Loucy (cell line): ENCODE measurements at regions not wholly inside any gene's neighbourhood (a gene's known extent, or its start where the extent isn't known, plus 50 kb on each side); places are given as distances from the start of the nearest gene placed in this dataset.

Experiments used
- H2AFZ ChIP-seq: fragments of 200-600 bp; sonication (generic); 2 replicates; pipeline ENCODE4 v1.6.0; 2016; ENCODE audit warnings: antibody characterized with exemption, mild to moderate bottlenecking, low read length, moderate library complexity
- H3F3A ChIP-seq: fragments of 200-600 bp; 2 replicates; pipeline ENCODE4 v1.6.0; 2016; ENCODE audit warnings: antibody characterized with exemption, low read depth, mild to moderate bottlenecking
- H3K27me3 ChIP-seq: fragments of 200-600 bp; sonication (generic); 2 replicates; pipeline ENCODE4 v1.6.1; 2014; ENCODE audit warnings: low read length, mild to moderate bottlenecking; ENCODE audit not compliant: insufficient read depth, poor library complexity, severe bottlenecking
- H3K36me3 ChIP-seq: fragments of 200-600 bp; sonication (generic); 2 replicates; pipeline ENCODE4 v1.6.1; 2016; ENCODE audit warnings: low read length; ENCODE audit not compliant: insufficient read depth
- H3K4me1 ChIP-seq: fragments of 200-600 bp; sonication (generic); 2 replicates; pipeline ENCODE4 v1.5.1; 2014; ENCODE audit warnings: low read length, mild to moderate bottlenecking; ENCODE audit not compliant: insufficient read depth, poor library complexity, severe bottlenecking
- H3K4me2 ChIP-seq: fragments of 200-600 bp; sonication (generic); 2 replicates; pipeline ENCODE4 v1.6.0; 2014; ENCODE audit warnings: antibody characterized with exemption, low read length, low read depth, mild to moderate bottlenecking; ENCODE audit not compliant: poor library complexity, severe bottlenecking
- H3K4me3 ChIP-seq: fragments of 200-600 bp; sonication (generic); 2 replicates; pipeline ENCODE4 v1.5.1; 2014; ENCODE audit warnings: low read length, mild to moderate bottlenecking, mixed read lengths; ENCODE audit not compliant: poor library complexity, severe bottlenecking
- H3K79me2 ChIP-seq: fragments of 200-600 bp; sonication (generic); 2 replicates; pipeline ENCODE4 v1.6.1; 2014; ENCODE audit warnings: low read length; ENCODE audit not compliant: insufficient read depth
- H3K9ac ChIP-seq: fragments of 200-600 bp; sonication (generic); 2 replicates; pipeline ENCODE4 v1.6.0; 2014; ENCODE audit warnings: mild to moderate bottlenecking, low read depth, low read length, moderate library complexity; ENCODE audit not compliant: poor library complexity, severe bottlenecking
- H3K9me2 ChIP-seq: fragments of 200-600 bp; sonication (generic); replicated peaks from 2 replicates; pipeline ENCODE4 v1.6.1; 2016; ENCODE audit warnings: low read depth, low read length, mixed read lengths
- H3K9me3 ChIP-seq: fragments of 200-600 bp; sonication (generic); 2 replicates; pipeline ENCODE4 v1.6.1; 2014; ENCODE audit warnings: mild to moderate bottlenecking, antibody characterized with exemption, low read length, low read depth; ENCODE audit not compliant: insufficient read depth
- H4K20me1 ChIP-seq: fragments of 200-600 bp; sonication (generic); 2 replicates; pipeline ENCODE4 v1.6.0; 2014; ENCODE audit warnings: antibody characterized with exemption, low read length, mild to moderate bottlenecking; ENCODE audit not compliant: insufficient read depth, poor library complexity, severe bottlenecking
- EZH2phosphoT487 ChIP-seq: fragments of 200-600 bp; IDR thresholded peaks from 2 replicates; pipeline ENCODE4 v1.6.1; 2018; ENCODE audit warnings: antibody characterized with exemption, mild to moderate bottlenecking, moderate library complexity, borderline replicate concordance
- TF ChIP-seq, protein P1 (sequence below): fragments of 200-600 bp; sonication (generic); conservative IDR thresholded peaks from 2 replicates; pipeline ENCODE4 v1.5.1; 2014; ENCODE audit warnings: mild to moderate bottlenecking, antibody characterized with exemption, low read length

DNA sequence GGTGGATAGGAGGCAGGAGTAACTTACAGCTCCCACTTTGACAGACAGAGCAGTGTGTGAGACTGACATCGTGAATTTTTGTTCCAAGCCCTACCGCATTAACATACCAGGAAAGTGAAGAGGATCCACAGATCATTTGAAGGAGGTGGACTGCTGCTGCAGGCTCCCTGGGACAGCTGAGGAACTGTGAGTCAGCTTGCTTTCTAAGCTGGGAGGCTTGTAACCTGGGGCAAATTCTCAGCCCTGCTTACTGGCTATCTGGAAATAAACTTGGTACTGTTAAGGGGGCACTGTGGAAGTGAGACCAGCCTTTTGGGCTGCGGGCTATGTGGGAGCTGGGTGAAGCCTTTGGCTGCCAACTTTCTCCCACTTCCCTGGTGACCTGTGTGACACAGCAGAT, 1202.5 kb downstream of the DNAJB9 start:
- no peaks in the 10 kb centered on the region for H3K36me3 ChIP-seq
- H3K9me2 ChIP-seq, result no peaks in the 10 kb centered on the region
- H3K4me3 ChIP-seq, result no peak overlapping the region
- no peaks in the 10 kb centered on the region for H3F3A ChIP-seq
- no peak overlapping the region for H3K9ac ChIP-seq
- H3K4me1 ChIP-seq, result no peaks in the 10 kb centered on the region
- TF ChIP-seq EZH2phosphoT487, result no peak
- H3K79me2 ChIP-seq, result no peaks in the 10 kb centered on the region
- H3K9me3 ChIP-seq, result no peaks in the 10 kb centered on the region
- no peaks in the 10 kb centered on the region for H4K20me1 ChIP-seq
- no peak overlapping the region for H2AFZ ChIP-seq
- H3K4me2 ChIP-seq, result no peak overlapping the region
- no peaks in the 10 kb centered on the region for H3K27me3 ChIP-seq

DNA sequence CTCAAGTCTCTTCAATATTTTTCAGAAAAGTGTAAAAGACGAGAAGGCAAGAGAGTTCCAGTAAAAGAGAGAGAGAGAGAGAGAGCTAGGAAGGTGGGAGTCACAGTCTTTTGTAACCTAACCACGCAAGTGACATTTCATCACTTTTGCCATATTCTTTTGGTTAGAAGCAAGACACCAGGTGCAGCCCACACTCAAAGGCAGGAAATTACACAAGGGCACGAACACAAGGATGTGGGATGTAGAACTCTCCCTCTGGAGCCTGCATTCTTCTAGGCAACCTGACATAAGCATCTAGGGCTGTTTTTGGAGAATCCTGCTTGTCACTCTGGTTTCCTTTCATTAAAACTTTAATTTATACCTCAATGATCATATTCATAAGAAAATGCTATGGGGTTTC, 1213.1 kb downstream of the DNAJB9 start:
- H3K36me3 ChIP-seq, result no peaks in the 10 kb centered on the region
- H3K9me2 ChIP-seq, result no peaks in the 10 kb centered on the region
- no peaks in the 10 kb centered on the region for H4K20me1 ChIP-seq
- no peak overlapping the region for H3K4me3 ChIP-seq
- H3K27me3 ChIP-seq, result no peaks in the 10 kb centered on the region
- no peaks in the 10 kb centered on the region for H3K4me1 ChIP-seq
- no peaks in the 10 kb centered on the region for H3K9me3 ChIP-seq
- H3K4me2 ChIP-seq, result no peak overlapping the region
- H3K9ac ChIP-seq, result no peak overlapping the region
- H2AFZ ChIP-seq, result no peak overlapping the region
- H3K79me2 ChIP-seq, result no peaks in the 10 kb centered on the region
- H3F3A ChIP-seq, result no peaks in the 10 kb centered on the region
- TF ChIP-seq, protein P1, sequence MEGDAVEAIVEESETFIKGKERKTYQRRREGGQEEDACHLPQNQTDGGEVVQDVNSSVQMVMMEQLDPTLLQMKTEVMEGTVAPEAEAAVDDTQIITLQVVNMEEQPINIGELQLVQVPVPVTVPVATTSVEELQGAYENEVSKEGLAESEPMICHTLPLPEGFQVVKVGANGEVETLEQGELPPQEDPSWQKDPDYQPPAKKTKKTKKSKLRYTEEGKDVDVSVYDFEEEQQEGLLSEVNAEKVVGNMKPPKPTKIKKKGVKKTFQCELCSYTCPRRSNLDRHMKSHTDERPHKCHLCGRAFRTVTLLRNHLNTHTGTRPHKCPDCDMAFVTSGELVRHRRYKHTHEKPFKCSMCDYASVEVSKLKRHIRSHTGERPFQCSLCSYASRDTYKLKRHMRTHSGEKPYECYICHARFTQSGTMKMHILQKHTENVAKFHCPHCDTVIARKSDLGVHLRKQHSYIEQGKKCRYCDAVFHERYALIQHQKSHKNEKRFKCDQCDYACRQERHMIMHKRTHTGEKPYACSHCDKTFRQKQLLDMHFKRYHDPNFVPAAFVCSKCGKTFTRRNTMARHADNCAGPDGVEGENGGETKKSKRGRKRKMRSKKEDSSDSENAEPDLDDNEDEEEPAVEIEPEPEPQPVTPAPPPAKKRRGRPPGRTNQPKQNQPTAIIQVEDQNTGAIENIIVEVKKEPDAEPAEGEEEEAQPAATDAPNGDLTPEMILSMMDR, result no peak
- TF ChIP-seq EZH2phosphoT487, result no peak

DNA sequence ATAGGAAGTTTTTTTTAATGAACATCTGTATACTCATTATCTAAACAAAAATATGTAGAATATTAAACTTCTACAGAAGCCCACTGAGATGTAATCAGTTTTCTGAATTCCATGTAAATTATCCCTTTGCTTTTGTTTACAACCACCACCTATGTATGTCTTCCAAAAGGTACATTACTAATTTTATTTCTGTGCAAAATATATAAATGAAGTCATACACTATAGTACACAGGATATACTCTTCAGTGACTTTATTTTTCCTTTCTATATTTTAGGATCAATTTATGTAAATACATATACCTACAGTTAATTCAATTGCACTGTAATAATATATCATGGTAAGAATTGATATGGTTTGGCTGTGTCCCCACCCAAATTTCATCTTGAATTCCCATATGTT, 1236.9 kb downstream of the DNAJB9 start:
- no peaks in the 10 kb centered on the region for H3K27me3 ChIP-seq

DNA sequence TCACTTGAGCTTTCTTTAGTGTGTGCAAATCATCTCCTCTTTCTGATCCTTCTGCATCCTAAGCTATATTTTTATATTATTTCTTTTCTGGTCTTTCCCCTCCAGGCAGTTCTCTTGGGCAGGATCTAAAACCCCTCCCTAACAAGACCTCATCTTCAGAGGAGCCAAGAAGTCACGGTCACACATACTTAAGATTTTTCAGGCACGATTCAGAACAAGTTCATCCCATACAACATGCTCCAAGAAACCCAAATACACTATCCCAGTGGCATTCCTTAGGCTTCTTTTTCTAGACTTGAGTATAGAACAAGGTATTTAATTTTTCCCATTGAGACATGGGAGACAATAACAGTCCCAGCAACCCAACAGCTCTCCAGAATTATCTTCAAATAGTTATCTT, 1251.5 kb downstream of the DNAJB9 start:
- Histone ChIP-seq H3K27me3 (no peaks in the 10 kb centered on the region), H3K9me3 (no peaks in the 10 kb centered on the region), H3K36me3 (no peaks in the 10 kb centered on the region), H3K79me2 (no peaks in the 10 kb centered on the region), H3K4me2 (no peak overlapping the region), H4K20me1 (no peaks in the 10 kb centered on the region), H3K9ac (no peak overlapping the region), H2AFZ (no peak overlapping the region), H3F3A (no peaks in the 10 kb centered on the region), H3K4me3 (no peak overlapping the region), H3K9me2 (no peaks in the 10 kb centered on the region), H3K4me1 (no peaks in the 10 kb centered on the region)
- TF ChIP-seq, protein P1, result no peak
- no peak for TF ChIP-seq EZH2phosphoT487

More for the DNA sequence above, 1236.9 kb downstream of the DNAJB9 start:
- Histone ChIP-seq H2AFZ (no peak overlapping the region), H3K9ac (no peak overlapping the region), H3K4me3 (no peak overlapping the region), H4K20me1 (no peaks in the 10 kb centered on the region), H3F3A (no peaks in the 10 kb centered on the region), H3K9me3 (no peaks in the 10 kb centered on the region), H3K4me1 (no peaks in the 10 kb centered on the region), H3K9me2 (no peaks in the 10 kb centered on the region), H3K36me3 (no peaks in the 10 kb centered on the region), H3K79me2 (no peaks in the 10 kb centered on the region), H3K4me2 (no peak overlapping the region)
- TF ChIP-seq, protein P1, result no peak
- TF ChIP-seq EZH2phosphoT487, result no peak
